OCI-M1 (cell line): ENCODE measurements at regions not wholly inside any gene's neighbourhood (a gene's known extent, or its start where the extent isn't known, plus 50 kb on each side); places are given as distances from the start of the nearest gene placed in this dataset.
"Not testable (repeated sequence)": the region's sequence is repeated elsewhere in the genome, so short reads cannot be mapped to it uniquely, and the experiment has no call there.

ENCODE experiments used
- DNase-seq: peaks from one replicate; lab custom pipeline; 2025; lab: John Stamatoyannopoulos, UW

GRCh38 chr12:63508543-63508942 lies 159.8 kb downstream of the DPY19L2 start:
- no peak for DNase-seq

- no peak for DNase-seq
Measured at GRCh38 chr12:63499567-63499966, 168.7 kb downstream of the DPY19L2 start.

GRCh38 chr12:63498239-63498638 lies 170.1 kb downstream of the DPY19L2 start:
- no peak for DNase-seq

GRCh38 chr12:63496654-63497053 lies 171.6 kb downstream of the DPY19L2 start:
- DNase-seq: no peak

GRCh38 chr12:63495974-63496373 lies 172.3 kb downstream of the DPY19L2 start:
- no peak for DNase-seq

- DNase-seq: not testable (repeated sequence)
Measured at GRCh38 chr12:63493357-63493756, 174.9 kb downstream of the DPY19L2 start.

GRCh38 chr12:63480186-63480585 lies 188.1 kb downstream of the DPY19L2 start:
- DNase-seq: no peak

- DNase-seq: no peak
Measured at GRCh38 chr12:63470161-63470560, 198.1 kb downstream of the DPY19L2 start.

- DNase-seq: no peak
Measured at GRCh38 chr12:63467951-63468350, 200.3 kb downstream of the DPY19L2 start.

GRCh38 chr12:63457857-63458256 lies 210.4 kb downstream of the DPY19L2 start:
- DNase-seq: peak; percentile 16

- DNase-seq: no peak
Measured at GRCh38 chr12:63457428-63457827, 210.9 kb downstream of the DPY19L2 start.

- DNase-seq: peak; percentile 4
Measured at GRCh38 chr12:63450816-63451215, 217.5 kb downstream of the DPY19L2 start.

- no peak for DNase-seq
Measured at GRCh38 chr12:63450334-63450733, 218.0 kb downstream of the DPY19L2 start.

GRCh38 chr12:63445224-63445880 lies 222.9 kb downstream of the DPY19L2 start:
- DNase-seq: no peak

GRCh38 chr12:63440048-63440447 lies 228.2 kb downstream of the DPY19L2 start:
- no peak for DNase-seq

GRCh38 chr12:63434384-63434783 lies 233.9 kb downstream of the DPY19L2 start:
- DNase-seq: not testable (repeated sequence)

- DNase-seq: not testable (repeated sequence)
Measured at GRCh38 chr12:63427969-63428368, 240.3 kb downstream of the DPY19L2 start.

GRCh38 chr12:63427029-63427428 lies 241.3 kb downstream of the DPY19L2 start:
- not testable (repeated sequence) for DNase-seq

- DNase-seq: no peak
Measured at GRCh38 chr12:63424671-63425070, 243.6 kb downstream of the DPY19L2 start.

GRCh38 chr12:63423839-63424238 lies 244.5 kb downstream of the DPY19L2 start:
- DNase-seq: no peak

GRCh38 chr12:63420206-63420644 lies 248.1 kb downstream of the DPY19L2 start:
- DNase-seq: peak; percentile 90

- no peak for DNase-seq
Measured at GRCh38 chr12:63419154-63419553, 249.1 kb downstream of the DPY19L2 start.

GRCh38 chr12:63416788-63417187 lies 251.5 kb downstream of the DPY19L2 start:
- DNase-seq: no peak

- no peak for DNase-seq
Measured at GRCh38 chr12:63415357-63415756, 252.9 kb downstream of the DPY19L2 start.
